ENCODE measurements at regions not wholly inside any gene's neighbourhood (a gene's known extent, or its start where the extent isn't known, plus 50 kb on each side); places are given as distances from the start of the nearest gene placed in this dataset.

DNA sequence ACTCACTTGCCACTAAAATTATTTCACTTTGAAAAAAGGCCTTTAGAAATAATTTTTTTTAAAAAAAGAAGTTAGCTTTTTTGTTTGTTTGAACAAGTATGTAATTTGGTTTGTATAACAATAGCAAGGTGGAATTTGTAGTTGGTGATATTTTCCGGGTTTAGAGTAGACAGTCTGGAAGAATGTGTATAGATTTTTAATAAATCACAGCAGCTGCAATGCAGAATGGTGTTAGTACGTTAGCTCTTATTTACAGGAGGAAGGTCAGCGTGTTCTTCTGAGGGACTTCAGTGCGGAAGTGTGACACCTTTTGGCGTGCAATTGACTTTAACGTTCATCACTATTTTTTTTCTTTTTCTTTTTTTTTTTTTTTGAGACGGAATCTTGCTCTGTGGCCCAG lies 115.4 kb downstream of the PLEKHG1 start:
- TF ChIP-seq, protein P1, sequence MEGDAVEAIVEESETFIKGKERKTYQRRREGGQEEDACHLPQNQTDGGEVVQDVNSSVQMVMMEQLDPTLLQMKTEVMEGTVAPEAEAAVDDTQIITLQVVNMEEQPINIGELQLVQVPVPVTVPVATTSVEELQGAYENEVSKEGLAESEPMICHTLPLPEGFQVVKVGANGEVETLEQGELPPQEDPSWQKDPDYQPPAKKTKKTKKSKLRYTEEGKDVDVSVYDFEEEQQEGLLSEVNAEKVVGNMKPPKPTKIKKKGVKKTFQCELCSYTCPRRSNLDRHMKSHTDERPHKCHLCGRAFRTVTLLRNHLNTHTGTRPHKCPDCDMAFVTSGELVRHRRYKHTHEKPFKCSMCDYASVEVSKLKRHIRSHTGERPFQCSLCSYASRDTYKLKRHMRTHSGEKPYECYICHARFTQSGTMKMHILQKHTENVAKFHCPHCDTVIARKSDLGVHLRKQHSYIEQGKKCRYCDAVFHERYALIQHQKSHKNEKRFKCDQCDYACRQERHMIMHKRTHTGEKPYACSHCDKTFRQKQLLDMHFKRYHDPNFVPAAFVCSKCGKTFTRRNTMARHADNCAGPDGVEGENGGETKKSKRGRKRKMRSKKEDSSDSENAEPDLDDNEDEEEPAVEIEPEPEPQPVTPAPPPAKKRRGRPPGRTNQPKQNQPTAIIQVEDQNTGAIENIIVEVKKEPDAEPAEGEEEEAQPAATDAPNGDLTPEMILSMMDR (IDR thresholded peaks at IDR 0.05; ENCODE audit: low read length, missing control alignments): no peak
- H3K4me3 ChIP-seq (replicated peaks; ENCODE audit: low read depth, low read length): no peak overlapping the region

DNA sequence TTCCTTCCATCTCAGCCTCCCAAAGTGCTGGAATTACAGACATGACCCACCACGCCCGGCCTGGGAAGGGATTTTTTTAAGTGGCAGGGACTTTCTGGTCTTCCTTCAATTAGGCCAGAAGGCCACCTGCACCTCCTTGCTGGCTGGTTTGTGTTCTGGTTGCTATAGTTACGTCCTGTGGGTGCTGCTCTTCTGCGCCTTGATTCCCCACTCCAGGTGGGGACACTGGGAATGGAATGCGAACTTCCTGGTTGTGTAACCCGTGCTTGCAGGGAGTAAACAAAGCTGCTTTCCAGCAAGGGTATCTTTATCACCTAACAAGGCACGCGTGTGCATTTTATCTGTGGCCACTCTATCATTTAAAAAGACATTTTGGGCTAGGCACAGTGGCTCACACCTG lies 117.7 kb downstream of the PLEKHG1 start:
- H3K4me3 ChIP-seq (replicated peaks; ENCODE audit: low read depth, low read length): no peak overlapping the region
- TF ChIP-seq, protein P1 (IDR thresholded peaks at IDR 0.05; ENCODE audit: low read length, missing control alignments): no peak
- DNase-seq (ENCODE audit: low read depth): no peak

More for the DNA sequence above, 115.4 kb downstream of the PLEKHG1 start:
- no peak for DNase-seq (ENCODE audit: low read depth)

DNA sequence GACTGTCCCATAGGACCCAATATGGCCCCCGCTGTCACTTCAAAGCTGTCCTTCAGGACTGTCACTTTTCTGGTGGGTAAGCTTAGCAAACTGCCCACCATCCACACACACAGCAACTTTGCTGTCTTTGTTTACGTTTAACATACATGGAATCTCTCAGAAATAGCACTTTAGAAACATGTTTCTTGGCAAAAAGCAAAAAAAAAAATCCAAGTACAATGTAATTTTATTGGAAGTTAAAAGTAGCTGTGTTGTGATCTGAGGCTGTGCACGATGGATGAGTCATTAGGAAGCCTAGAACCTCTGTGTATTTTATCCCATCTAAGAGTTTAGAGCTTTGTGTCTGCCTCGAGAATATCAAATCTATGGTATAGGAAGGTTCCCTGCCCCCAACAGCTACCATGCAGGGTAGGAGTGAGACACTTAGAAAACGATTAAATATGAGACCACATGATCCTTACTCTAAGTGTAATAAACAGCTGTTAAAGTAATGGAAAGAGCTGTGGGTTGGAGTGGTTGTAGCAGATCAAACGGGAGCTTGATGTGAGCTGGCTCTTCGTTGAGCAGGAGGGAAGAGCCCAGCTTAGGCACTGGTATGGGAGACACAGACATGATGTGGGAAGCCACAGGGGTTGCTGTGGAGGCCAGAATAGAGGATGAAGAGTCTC lies 119.5 kb downstream of the PLEKHG1 start:
- TF ChIP-seq, protein P1 (IDR thresholded peaks at IDR 0.05; ENCODE audit: low read length, missing control alignments): no peak
- no peak for DNase-seq (ENCODE audit: low read depth)
- no peak overlapping the region for H3K4me3 ChIP-seq (replicated peaks; ENCODE audit: low read depth, low read length)

DNA sequence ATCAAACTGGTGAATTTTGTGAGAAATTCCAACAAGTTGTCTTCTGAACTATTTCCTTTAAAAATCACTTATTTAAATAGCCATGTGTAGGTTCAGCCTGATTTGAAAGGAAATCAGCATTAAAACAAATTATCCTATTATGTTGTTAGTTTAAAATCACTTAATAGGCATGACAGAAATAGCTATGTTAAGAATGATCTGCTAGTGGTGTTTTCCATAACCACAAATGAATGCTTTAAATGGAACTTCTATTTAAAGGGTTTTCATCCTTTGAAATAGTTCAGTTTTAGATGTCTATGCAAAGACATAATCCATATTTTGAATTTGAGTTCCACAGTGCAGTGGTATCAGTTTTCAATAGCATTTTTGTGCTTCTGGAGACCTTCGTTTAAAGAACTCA lies 120.1 kb downstream of the PLEKHG1 start:
- TF ChIP-seq, protein P1 (IDR thresholded peaks at IDR 0.05; ENCODE audit: low read length, missing control alignments): no peak
- DNase-seq (ENCODE audit: low read depth): no peak

DNA sequence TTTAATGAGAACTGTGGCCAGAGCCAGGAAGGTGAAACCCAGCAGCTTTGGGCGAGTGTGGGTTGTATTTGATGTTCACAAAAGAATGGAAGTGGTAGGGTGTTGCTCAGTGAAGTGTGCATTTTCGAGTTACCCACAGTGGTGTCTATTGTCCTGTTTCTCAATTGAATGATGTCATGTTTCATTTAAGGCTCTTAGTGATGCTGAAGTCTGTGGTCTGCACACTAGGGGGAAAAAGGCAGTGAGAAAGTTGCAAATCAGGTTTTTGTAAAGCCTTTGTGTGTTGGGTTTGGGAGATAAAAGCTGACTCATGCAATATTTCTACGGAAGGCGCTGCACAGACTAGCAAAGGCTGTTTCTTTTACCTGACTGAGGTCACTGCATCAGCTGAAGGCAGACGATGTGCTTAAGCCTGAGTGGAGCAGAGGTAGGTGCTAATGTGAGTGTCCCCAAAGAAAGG lies 121.1 kb downstream of the PLEKHG1 start:
- H3K4me3 ChIP-seq (replicated peaks; ENCODE audit: low read depth, low read length): no peak overlapping the region
- DNase-seq (ENCODE audit: low read depth): peak; percentile 50
- TF ChIP-seq, protein P1 (IDR thresholded peaks at IDR 0.05; ENCODE audit: low read length, missing control alignments): no peak

More for the DNA sequence above, 120.1 kb downstream of the PLEKHG1 start:
- no peak overlapping the region for H3K4me3 ChIP-seq (replicated peaks; ENCODE audit: low read depth, low read length)

DNA sequence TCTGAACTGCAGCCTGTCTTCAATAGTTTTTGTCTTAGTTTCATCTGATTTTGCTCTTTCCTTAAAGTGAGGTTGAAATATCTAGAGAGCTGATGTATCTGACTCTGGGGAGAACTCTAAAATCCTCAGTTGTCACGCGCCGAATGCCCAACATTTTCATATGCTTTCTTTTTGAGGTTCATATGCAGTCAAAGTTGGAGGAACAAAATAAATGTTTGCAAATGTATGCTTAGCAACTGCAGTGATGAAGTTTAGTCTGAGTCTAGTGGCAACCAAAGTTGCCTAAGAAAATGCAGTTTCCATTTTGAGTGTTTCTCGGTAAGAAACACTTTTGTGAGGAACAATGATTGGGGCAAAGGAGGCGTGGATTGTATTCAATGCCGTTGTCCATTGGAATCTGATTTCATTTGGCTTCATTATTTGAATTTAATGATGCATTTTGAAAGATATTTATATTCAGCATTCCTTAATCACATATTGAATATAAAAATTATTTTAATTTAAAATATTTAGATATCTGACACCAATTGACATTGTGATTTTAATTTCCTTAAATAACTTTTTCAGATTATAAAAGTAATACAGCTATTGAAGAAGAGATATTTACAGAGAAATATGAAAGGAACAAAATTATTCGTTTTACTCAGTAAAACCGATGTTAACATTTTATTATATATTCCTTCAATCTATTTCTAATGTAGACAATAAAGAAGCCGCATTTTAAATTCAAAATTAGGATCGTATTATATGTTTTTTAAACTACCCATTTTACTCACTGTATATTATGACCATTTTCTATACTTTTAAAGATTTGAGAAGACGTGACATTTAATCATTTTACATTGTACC lies 122.0 kb downstream of the PLEKHG1 start:
- TF ChIP-seq, protein P1 (IDR thresholded peaks at IDR 0.05; ENCODE audit: low read length, missing control alignments): no peak
- DNase-seq (ENCODE audit: low read depth): no peak
- H3K4me3 ChIP-seq (replicated peaks; ENCODE audit: low read depth, low read length): no peak overlapping the region
